Ureter (tissue), 1 donor: ENCODE measurements at regions not wholly inside any gene's neighbourhood (a gene's known extent, or its start where the extent isn't known, plus 50 kb on each side); places are given as distances from the start of the nearest gene placed in this dataset.

Experiments used
- DNase-seq: peaks from one replicate; pipeline ENCODE4 v3.0.0-alpha.2; 2020; ENCODE audit warnings: low spot score
- donor health status: DM: yes; HTN: yes; CAD: no.

DNA sequence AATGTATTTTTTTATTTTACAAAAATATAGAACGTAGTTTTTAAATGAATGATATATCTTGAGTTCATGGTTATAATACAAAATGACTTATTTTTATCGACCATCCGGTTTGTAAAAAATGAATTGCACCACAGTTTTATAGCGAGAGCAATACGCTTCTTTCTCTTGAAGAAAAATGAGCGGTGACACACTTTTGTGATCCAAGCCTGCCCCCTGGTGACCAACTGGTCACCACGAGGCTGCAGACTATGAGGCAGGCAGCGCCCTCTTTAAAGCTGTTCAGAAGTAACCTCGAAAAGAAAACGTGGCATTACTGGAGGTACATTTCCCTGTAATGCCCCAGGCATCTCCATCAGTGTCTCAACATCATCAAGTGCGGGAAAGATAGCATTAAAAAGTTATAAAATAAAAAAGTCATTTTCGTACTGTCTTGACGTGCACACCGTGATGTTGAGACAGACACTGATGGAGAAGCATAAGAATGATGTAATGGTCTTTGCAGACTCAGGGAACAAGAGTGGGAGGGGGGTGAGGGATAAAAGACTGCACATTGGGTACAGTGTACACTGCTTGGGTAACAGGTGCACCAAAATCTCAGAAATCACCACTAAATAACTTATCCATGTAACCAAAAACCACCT lies 734.2 kb upstream of the ADAMTS5 start:
- peak; percentile 86 for DNase-seq

DNA sequence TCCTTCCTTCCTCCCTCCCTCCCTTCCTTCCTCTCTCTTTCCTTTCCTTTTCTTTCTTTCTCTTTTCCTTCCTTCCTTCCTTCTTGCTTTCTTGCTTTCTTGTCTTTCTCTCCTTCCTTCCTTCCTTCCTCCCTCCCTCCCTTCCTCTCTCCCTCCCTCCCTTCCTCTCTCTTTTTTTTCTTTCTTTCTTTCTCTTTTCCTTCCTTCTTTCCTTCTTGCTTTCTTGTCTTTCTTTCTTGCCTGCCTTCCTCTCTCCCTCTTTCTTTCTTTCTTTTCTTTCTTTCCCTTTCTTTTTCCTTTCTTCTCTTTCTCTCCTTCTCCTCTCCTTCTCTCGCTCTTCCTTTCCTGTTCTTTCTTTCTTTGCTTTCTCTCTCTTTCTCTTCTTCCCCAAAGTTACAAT lies 728.4 kb upstream of the ADAMTS5 start:
- DNase-seq, result no peak

DNA sequence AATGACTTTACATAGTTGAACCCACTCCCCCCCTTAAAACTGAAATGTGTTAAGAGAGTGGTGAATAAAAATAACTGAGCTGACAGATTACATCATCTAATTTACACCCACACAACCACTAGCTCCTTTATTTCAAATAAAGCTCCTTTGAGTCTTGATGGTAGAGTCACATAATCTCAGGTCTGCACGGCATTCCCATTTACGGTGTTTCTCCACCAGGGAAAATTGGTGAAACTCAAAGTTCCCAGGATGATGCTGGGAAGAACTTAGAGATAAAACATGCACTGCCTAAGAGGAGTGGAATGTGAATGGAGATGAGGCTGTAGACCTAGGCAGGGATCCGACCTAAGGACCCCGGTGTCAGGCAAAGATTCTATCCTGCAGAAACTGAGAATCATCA lies 727.8 kb upstream of the ADAMTS5 start:
- DNase-seq, result no peak

DNA sequence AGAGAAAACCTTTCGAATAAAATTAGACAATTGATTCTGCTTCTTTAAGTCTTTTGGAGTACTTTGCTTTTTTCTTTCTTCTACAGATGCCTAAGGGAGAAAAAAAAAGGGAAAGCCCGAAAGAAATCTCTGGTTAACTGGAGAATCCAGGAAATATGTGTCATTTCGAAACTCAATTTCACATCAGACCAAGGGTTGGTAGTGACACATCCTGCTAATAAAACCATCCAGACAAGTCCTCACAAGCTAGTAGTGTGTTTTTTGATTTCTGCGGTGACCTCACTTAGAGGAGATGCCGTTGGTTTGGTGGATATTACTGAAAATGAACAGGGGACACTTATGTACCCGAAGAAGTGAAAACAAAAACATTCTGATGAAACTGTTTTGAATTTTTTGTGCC lies 726.5 kb upstream of the ADAMTS5 start:
- DNase-seq, result no peak

DNA sequence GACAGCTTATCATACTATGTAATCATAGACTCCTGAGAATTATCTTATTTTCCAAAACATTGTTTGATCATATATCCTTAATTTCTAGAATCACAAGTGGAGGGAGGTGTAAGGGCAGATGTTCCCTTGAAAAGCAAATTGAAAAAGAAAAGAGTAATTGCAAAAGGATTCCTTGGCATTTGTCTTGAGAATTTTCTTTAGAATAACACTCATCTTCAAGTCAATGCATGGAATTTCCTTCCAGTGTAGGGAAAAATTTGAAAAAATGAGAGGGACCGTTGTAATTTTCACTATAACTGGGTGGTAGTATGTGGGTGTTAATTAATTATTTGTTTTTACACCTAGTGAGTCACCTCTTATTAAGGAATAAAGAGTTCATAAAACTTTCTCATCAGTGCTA lies 724.6 kb upstream of the ADAMTS5 start:
- DNase-seq, result no peak

DNA sequence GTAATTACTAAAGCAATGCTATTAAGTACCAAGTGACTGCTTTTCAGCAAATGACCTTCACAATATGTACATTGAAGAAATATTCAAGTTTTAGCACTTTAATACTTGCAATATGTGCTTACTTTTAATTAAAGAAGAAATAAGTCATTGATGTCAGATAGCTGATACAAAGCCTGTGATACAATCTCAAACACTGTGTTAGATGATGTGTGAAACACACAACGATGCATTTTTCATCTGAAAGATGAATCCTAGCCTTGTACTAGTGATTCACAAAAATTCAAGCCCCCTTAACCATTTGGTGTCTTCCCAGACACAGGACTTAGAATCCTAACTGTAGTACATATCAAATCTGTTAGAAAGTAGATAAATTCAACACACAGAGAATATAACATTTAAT lies 724.1 kb upstream of the ADAMTS5 start:
- no peak for DNase-seq

DNA sequence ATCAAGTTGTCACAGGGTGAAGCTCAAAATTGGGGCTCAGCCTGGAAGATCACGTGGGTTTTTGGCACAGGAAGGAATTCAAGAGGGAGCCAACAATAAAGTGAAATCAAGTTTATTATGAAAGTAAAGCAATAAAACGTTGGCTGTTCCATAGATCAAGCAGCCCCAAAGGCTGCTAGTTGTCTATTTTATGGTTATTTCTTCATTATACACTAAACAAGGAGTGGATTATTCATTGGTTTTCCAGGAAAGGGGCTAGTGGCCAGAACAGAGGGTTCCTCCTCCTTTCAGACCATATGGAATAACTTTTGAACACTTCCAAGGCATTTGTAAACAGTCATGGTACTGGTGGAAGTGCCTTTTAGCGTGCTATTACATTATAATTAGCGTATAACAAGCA lies 723.5 kb upstream of the ADAMTS5 start:
- no peak for DNase-seq

DNA sequence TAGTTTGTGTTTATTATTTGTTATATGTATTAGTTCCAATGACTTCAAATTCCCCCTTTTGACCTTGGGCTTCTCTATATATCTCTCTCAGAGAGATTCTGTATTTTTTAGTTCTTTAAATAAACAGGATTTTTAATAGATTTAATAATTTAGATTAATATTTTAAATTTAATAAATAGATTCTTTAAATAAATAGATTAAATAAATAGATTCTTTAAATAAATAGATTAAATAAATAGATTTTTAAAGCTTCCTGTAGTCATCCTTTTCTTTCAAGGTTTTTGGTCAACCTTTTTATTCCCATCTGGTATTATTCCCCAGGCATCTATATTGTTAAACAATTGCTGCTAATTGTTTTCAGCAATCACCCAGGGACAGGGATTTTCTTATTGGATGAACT lies 721.9 kb upstream of the ADAMTS5 start:
- DNase-seq, result no peak

DNA sequence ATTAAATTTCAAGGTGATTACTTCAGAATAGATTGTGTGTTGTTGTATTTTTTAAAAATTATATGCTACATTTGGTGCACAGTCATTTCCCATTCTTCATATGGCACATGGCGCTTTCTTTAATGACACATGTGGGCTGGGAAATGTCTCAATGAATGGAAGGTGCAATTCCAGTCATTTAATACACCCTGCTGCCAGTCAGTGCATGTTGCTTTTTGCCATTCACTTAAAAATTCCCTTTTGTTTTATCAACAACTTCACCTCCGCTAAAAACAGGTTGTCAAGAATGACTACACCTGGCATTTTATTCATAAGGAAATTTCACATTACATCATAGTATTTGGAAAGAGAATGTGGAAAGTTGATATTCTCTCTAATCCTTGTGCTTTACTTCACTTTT lies 716.4 kb upstream of the ADAMTS5 start:
- no peak for DNase-seq

DNA sequence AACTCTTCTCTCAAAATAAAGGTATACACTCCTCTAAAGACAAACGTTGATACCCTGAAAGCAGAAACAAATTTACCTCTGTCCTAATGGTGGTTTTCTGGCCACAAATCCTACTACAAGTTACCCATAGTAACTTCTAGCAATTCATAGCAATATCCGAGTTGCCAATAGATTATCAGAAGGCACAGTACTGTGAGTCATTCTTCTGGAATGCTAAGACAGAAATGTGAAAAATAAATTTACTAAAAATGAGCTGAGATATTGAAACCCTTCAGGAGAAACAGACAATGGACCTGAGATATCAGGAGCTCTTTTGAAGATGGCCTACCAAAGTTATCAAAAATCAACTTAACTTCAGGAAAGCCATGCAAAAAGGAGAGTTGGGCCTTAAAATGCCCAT lies 715.0 kb upstream of the ADAMTS5 start:
- no peak for DNase-seq

DNA sequence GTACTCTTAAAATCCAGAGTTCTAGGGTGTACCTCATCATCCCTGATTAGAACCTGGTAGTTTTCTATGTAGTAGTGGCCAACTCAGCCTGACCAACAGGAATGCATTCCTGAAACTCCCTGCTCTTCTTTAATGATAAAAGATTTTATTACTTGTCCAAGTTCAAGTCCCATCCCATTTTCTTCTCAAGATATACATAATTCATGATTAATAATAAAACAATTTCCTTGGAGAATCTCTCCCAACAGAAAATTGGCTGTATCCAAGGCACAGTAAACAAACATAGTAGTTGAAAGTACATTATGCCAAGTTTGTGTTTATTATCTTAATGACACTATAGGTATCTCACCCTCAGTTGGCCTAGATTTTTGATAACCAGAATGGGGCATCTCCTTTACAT lies 714.1 kb upstream of the ADAMTS5 start:
- no peak for DNase-seq

DNA sequence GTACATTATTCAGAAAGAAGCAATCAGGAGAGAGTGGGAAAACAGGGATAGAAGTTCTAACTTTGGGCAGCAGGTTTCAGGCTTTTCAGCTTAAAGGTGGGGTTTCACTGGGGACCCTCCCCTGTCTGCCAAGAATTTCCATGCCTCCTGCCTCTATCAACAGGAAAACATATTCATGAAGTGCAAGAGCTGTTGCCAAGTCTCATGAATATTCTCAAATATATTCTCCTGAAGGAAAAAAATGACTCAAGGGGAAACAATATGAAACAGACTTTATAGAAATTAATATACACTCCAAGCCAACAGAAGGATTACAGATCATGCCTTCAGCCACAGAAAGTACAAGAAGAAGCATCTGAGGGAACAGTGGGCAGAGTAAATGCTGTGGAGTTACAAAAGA lies 713.3 kb upstream of the ADAMTS5 start:
- no peak for DNase-seq

DNA sequence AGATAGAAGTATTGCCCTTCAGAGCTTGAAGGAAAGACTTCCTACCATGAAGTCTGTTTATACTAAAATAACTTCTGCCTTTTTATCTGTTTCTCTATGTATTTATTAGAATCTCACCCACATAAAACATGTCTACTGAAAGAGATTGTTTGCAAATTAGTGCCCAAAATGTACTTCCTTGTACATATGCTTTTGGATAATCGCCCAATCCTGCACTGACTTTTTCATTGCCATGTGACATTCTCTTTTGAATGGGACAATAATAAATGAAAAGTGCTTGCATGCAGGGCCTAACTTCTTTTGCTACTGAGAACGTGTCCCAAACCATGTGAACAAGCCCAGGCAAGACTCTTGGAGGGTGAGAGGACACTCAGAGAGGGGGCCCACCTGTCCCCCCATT lies 711.6 kb upstream of the ADAMTS5 start:
- DNase-seq, result no peak

DNA sequence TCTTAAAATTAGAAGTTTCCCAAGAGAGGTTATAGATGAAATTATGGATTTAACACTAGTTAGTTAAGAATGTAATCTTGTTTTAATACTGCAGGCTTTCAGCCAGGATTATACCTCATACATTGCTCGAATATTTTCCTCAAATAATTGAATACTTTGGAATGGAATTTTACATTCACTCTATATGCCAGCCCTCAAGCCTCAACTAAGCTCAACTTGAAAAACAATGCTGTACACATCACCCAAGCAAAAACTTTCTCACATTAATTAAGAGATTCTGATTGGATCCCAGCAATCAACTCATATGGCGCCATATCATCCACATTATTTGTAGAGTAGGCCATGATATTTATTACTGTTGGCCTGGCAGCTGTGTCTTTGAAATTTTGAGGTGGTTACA lies 710.7 kb upstream of the ADAMTS5 start:
- no peak for DNase-seq

DNA sequence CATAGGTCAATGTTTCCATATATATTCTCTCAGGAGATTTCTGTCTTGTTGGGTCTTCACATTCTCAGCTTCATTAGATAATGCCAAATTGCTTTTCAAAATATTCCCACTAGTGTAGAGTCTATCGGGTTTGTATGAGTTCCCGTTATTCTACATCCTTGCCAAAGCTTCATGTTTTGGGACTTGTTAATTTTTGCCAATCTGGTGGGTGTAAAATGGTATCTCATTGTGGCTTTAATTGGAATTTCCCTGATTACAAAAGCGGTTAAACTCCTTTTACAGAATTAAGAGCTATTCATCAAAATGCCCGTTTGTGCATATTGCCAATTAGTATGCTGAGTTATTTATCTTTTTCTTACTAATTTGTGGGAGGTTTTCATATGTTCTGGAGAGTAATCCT lies 708.4 kb upstream of the ADAMTS5 start:
- DNase-seq, result no peak

DNA sequence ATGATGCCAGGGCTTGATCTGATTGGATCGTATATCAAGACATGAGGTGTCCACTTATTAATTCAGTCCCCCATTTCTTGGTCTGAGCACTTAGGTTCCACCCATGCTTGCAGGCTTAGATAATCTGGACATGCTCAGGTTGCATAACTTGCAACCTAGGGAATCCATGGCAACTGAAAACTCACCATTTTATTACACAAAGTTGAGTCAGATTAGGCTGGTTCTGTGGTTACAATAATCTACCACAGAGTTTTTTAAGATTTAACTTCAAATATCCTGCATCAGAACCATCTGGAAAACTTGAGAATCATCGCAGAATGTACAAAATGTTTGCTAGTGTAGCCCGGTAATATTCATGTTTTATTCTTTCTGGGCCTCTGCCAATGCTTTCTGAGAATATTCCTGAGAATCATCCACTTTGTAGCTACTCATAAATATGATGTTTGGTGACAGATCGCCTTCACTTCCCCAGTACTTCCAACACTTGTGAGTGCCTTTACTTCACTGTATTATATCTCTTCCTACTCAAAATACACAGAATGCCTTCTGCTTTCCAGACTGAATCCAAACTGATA lies 707.2 kb upstream of the ADAMTS5 start:
- DNase-seq, result no peak

DNA sequence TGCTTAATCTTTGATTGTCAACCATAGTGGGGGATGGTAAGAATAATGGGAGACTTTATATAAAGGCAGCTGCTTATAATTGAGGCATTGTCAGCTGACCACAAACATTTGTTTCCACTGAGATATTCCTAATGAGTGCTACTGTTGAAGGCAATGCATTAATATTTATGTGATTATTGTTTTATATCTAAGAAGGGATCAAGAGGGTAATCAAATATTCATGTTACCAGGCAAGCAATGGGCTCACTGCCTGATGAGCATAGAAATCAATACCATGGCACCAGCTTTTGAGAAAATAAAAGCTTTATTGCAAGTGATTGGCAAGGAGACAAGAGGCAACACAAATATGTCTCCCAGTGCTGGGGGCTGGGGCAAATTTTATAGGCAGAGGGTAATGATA lies 706.7 kb upstream of the ADAMTS5 start:
- no peak for DNase-seq

DNA sequence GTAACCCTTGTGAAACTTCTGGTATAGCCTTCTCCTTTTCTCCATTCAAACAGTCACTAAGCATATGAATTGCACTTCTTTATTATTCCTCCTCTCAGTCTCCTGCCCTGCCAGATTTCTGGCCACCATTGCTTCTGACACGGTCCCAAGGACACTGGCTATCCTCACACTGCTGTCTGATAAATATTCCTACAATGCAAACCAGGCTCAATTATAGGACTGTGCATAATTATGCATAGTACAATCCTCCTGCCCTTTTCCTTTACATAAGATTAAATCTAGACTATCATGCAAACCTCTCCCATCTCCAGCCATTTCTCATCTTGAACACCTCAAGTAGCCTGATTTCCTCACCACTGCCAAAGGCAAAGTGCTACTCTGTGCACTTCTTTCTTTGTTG lies 704.3 kb upstream of the ADAMTS5 start:
- DNase-seq, result no peak

DNA sequence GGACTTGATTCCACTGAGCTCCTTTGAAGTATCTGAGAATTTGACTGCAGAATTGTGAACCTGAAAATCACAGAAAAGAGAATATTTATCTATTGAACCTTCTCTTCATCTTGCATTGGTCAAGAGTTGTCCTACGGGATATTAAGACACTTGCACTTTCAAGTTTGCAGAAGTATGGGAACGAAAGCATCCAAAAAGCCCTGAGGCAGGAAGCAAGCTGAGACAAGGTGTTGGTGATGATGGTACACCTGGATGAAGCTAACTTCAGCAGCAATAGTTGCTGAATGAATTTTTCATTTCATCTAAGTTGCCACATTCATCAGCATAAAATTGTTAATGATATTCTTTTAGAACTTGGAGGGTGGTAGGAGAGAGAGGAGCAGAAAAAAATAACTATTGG lies 686.6 kb upstream of the ADAMTS5 start:
- DNase-seq, result no peak

DNA sequence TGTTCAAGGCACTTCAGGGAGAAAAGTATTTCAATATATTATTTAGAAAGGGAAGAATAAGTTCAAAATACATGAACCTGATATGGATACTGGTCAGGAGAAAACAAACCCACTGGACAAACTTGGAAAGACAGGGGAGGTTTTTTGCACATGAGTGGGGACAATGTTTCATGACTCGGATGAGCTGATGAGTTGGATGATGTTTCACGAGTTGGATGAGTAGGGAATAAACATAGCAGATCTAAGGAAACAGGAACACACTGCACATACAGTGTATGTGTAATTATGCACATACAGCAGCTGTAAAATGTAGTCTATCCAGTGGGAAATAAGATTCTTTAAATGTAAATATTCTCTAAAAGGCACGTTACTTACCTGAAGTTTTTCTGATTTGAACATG lies 682.9 kb upstream of the ADAMTS5 start:
- no peak for DNase-seq

DNA sequence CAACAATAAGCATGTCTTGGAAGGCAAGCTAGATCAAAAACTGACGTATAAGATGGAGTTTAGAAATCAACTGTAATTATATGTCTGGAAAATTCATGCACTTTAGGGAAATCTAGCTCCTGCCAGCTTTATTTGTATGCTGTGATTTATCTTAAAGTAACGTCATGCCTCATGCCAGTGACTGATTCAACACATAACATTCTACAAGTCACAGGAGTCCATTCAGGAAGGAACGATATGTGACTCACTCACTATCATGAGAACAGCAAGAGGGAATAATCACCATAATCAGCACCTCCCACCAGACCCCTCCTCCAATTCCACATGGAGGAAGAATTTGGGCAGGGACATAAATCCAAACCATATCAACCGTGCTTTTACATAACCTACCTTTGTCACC lies 682.4 kb upstream of the ADAMTS5 start:
- DNase-seq, result no peak

DNA sequence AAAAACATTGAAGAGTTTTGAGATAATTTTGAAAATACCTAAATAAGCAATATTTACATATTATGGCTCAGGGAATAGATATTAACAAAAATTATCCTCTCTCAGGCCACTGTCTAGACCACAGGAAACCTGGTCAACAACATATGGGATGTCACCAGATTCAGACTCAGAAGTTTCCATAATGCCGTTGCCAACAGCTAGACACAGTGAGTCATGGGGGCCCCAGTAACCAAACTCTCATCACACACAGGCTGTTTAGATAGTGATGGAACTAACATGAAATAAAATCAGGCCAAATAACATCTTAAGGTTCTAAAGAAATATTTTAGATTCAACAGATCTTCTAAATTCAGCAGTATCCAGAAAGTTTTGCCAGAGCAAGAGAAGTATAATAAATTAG lies 681.7 kb upstream of the ADAMTS5 start:
- no peak for DNase-seq

DNA sequence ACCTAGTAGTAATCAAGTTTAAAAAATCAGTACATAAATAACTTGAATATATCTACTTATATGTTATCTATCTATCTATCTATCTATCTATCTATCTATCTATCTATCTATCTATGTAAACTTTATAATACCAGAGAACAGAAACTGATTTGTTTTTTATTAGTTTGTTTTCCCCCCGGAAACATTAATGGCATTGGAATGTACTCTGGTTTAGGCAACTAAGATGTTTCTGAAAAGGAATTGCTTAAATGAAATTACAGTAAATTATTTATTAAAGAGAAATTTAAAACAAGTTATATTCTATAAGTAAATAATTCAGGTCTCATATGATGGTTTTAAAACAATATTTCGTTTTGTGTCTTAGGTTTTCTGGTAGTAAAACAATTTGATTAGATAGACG lies 681.0 kb upstream of the ADAMTS5 start:
- DNase-seq, result no peak

DNA sequence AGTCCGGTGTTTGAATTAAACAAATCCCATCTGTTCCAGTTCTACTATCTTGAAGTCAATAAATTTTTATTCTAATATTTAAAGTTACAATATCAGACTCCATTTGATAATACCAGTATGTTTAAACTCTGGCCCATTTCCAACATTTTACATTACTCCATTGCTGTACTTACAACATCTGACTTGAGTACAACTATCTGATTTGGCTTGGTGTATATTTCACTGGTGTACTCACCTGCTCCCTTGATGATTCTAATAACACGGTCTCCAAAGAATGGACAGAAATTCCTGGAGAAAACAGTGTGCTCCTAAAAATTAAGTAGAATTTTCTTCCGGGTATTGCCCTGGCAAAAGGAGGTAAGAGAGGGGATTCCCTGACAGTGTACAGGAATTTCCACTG lies 680.5 kb upstream of the ADAMTS5 start:
- DNase-seq, result no peak
